ENCODE measurements at regions not wholly inside any gene's neighbourhood (a gene's known extent, or its start where the extent isn't known, plus 50 kb on each side); places are given as distances from the start of the nearest gene placed in this dataset.

DNA sequence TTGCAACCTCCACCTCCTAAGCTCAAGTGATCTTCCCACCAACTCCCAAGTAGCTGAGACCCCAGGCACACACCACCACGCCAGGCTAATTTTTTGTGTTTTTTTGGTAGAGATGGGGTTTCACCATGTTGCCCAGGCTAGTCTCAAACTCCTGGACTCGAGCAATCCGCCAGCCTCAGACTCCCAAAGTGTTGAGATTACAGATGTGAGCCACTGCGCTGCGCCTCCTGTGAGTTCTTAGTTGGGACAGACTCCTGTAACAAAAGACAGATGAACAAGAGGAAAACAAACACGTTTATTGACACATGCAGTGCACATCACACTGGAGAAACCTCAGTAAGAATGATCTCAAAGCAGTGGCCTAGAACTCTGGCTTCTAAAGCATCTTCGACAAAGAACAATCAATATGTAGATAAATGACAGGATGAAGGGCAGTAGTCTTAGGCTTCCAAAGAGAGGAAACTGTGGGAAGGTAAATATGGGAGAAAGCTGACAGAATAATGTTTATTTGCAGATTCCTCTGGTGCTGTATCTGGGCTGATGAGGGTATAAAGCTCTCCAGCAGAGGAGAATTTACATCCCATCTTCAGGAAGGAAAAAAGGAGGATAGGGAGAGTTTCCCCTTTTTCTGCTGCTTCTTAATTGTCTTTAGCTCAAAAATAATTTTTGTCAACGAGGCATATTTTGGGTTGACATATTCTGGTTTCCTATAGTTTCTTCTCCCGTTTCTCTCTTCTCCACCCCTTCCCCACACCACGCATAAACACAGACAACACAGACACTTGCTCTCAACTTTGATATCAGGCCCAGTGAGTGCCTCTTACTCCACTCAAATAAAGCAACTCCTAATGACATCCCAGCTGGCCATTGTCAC is 84.7 kb upstream of the TNFAIP3 start:
- Mint-ChIP-seq H3K4me3 (ENCODE audit: unreplicated experiment) (no peak overlapping the region), H3K27ac (ENCODE audit: unreplicated experiment) (no peak overlapping the region), H3K27me3 (ENCODE audit: unreplicated experiment) (no peaks in the 10 kb centered on the region), H3K4me1 (ENCODE audit: unreplicated experiment) (peaks cover 24% of the 10 kb centered on the region), H3K36me3 (ENCODE audit: low read depth, unreplicated experiment) (no peaks in the 10 kb centered on the region), H3K9me3 (ENCODE audit: unreplicated experiment) (no peaks in the 10 kb centered on the region)
- no peak for DNase-seq (ENCODE audit: low spot score)
- TF ChIP-seq, protein P1, sequence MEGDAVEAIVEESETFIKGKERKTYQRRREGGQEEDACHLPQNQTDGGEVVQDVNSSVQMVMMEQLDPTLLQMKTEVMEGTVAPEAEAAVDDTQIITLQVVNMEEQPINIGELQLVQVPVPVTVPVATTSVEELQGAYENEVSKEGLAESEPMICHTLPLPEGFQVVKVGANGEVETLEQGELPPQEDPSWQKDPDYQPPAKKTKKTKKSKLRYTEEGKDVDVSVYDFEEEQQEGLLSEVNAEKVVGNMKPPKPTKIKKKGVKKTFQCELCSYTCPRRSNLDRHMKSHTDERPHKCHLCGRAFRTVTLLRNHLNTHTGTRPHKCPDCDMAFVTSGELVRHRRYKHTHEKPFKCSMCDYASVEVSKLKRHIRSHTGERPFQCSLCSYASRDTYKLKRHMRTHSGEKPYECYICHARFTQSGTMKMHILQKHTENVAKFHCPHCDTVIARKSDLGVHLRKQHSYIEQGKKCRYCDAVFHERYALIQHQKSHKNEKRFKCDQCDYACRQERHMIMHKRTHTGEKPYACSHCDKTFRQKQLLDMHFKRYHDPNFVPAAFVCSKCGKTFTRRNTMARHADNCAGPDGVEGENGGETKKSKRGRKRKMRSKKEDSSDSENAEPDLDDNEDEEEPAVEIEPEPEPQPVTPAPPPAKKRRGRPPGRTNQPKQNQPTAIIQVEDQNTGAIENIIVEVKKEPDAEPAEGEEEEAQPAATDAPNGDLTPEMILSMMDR (IDR thresholded peaks at IDR 0.05; ENCODE audit: unreplicated experiment) = no peak

DNA sequence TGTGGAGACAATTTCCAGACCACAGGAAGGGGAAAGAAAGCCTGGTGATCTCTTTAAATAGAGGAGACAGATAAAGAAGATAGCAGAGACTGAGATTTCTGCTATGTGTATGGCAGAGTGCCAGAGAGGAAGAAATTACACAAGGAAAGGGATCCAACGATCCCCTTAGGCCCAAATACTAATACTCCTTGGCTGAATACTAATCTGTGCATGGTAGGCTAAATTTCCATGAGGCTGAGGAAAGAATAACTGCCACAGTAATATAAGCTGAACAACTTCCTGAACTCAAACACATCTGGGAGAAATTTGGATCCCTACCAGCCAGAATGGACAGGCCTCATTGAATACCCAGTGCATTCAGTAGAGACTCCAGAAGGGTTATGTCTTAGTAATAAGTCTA is 83.3 kb upstream of the TNFAIP3 start:
- TF ChIP-seq, protein P1 (IDR thresholded peaks at IDR 0.05; ENCODE audit: unreplicated experiment) = no peak
- H3K9me3 Mint-ChIP-seq (ENCODE audit: unreplicated experiment) = no peaks in the 10 kb centered on the region
- no peak for DNase-seq (ENCODE audit: low spot score)
- H3K4me3 Mint-ChIP-seq (ENCODE audit: unreplicated experiment) = no peak overlapping the region
- no peaks in the 10 kb centered on the region for H3K27me3 Mint-ChIP-seq (ENCODE audit: unreplicated experiment)
- H3K36me3 Mint-ChIP-seq (ENCODE audit: low read depth, unreplicated experiment) = no peaks in the 10 kb centered on the region
- no peak overlapping the region for H3K27ac Mint-ChIP-seq (ENCODE audit: unreplicated experiment)
- peaks cover 24% of the 10 kb centered on the region for H3K4me1 Mint-ChIP-seq (ENCODE audit: unreplicated experiment)

DNA sequence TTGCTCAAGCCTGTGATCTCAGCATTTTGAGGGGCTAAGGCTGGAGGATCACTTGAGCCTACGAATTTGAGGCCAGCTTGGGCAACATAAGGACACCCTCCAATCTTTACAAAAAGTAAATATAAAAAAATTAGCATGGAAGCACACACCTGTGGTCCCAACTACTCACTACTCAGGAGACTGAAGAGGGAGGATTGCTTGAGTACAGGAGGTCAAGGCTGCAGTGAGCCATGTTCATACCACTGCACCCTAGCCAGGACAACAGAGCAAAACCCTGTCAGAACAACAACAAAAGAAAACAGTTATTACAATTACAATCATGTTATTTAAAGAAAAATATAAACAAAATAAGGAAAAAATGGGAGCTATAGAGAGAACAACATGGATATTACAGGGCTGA is 82.5 kb upstream of the TNFAIP3 start:
- TF ChIP-seq, protein P1 (IDR thresholded peaks at IDR 0.05; ENCODE audit: unreplicated experiment) = no peak
- no peaks in the 10 kb centered on the region for H3K9me3 Mint-ChIP-seq (ENCODE audit: unreplicated experiment)
- H3K27me3 Mint-ChIP-seq (ENCODE audit: unreplicated experiment) = no peaks in the 10 kb centered on the region
- H3K4me1 Mint-ChIP-seq (ENCODE audit: unreplicated experiment) = peaks cover 24% of the 10 kb centered on the region
- no peaks in the 10 kb centered on the region for H3K36me3 Mint-ChIP-seq (ENCODE audit: low read depth, unreplicated experiment)
- DNase-seq (ENCODE audit: low spot score) = no peak
- no peak overlapping the region for H3K27ac Mint-ChIP-seq (ENCODE audit: unreplicated experiment)
- no peak overlapping the region for H3K4me3 Mint-ChIP-seq (ENCODE audit: unreplicated experiment)

DNA sequence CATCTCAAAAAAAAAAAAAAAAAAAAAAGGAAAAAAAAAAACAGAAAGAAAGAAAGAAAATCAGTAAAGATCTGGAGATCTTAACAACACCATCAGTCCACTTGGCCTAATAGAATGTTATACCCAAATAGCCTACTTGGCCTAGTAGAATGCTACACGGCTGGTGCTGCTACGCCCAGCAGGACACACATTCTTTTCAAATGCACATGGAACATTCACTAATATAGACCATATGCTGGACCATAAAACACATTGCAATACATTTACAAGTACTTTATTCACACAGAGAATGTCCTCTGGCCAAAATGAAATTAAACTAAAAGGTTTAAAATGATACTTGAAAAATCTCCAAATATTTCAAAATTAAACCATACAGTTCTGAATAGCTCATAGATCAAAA is 80.0 kb upstream of the TNFAIP3 start:
- DNase-seq (ENCODE audit: low spot score) = no peak
- TF ChIP-seq, protein P1 (IDR thresholded peaks at IDR 0.05; ENCODE audit: unreplicated experiment) = no peak
- no peaks in the 10 kb centered on the region for H3K27me3 Mint-ChIP-seq (ENCODE audit: unreplicated experiment)
- no peaks in the 10 kb centered on the region for H3K36me3 Mint-ChIP-seq (ENCODE audit: low read depth, unreplicated experiment)
- no peak overlapping the region for H3K4me3 Mint-ChIP-seq (ENCODE audit: unreplicated experiment)
- peaks cover 28% of the 10 kb centered on the region for H3K4me1 Mint-ChIP-seq (ENCODE audit: unreplicated experiment)
- no peaks in the 10 kb centered on the region for H3K9me3 Mint-ChIP-seq (ENCODE audit: unreplicated experiment)
- H3K27ac Mint-ChIP-seq (ENCODE audit: unreplicated experiment) = no peak overlapping the region

DNA sequence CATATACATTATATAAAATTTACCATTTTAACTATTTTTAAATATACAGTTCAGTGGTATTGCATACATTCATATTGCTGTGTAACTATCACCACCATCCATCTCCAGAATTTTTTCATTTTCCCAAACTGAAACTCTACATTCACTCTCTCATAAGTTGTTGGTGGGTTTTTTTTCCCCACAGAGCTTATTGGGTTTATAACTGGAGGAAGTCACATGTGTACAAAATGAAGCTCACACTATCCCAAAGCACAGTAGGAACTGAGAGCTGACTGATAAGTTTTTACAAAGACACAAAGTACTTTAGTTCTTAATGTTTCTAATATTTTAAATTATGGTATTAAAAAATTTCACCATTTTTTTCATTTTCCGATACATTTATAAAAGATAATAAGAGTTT is 78.8 kb upstream of the TNFAIP3 start:
- TF ChIP-seq, protein P1 (IDR thresholded peaks at IDR 0.05; ENCODE audit: unreplicated experiment) = no peak
- H3K36me3 Mint-ChIP-seq (ENCODE audit: low read depth, unreplicated experiment) = no peaks in the 10 kb centered on the region
- no peak overlapping the region for H3K4me3 Mint-ChIP-seq (ENCODE audit: unreplicated experiment)
- no peak overlapping the region for H3K27ac Mint-ChIP-seq (ENCODE audit: unreplicated experiment)
- no peaks in the 10 kb centered on the region for H3K27me3 Mint-ChIP-seq (ENCODE audit: unreplicated experiment)
- no peaks in the 10 kb centered on the region for H3K9me3 Mint-ChIP-seq (ENCODE audit: unreplicated experiment)
- peaks cover 16% of the 10 kb centered on the region for H3K4me1 Mint-ChIP-seq (ENCODE audit: unreplicated experiment)
- DNase-seq (ENCODE audit: low spot score) = no peak

Measured in endothelial cell (in vitro differentiated cells).